K562 (cell line): ENCODE measurements at regions not wholly inside any gene's neighbourhood (a gene's known extent, or its start where the extent isn't known, plus 50 kb on each side); places are given as distances from the start of the nearest gene placed in this dataset.

Experiments used
- ATAC-seq: fragments of 200-7000 bp; cut with Tn5 transposase; 3 replicates; pipeline ENCODE4 v1.9.1; 2020; ENCODE audit warnings: moderate library complexity
- BruUV-seq: library from RNA; stranded (reverse); fragments of 400-500 nt; replicated peaks from 2 replicates; lab custom pipeline; 2021; lab: Mats Ljungman, UMichigan
- CTCF ChIA-PET: fragments of 300-600 bp; formaldehyde crosslinking; extraction: SDS; loops from one replicate; lab custom pipeline; 2021; ENCODE audit warnings: low intra/inter-chr PET ratio; lab: Yijun Ruan, JAX
- POLR2A ChIA-PET: fragments of 300-600, 350-650 bp; sonication (Branson Sonifier 250); formaldehyde crosslinking; extraction: SDS; loops from one replicate; lab custom pipeline; 2021; ENCODE audit warnings: antibody characterized with exemption, inconsistent platforms; lab: Yijun Ruan, JAX
- DNase-seq, 4 experiments: peaks; one replicate each; pipeline versions ENCODE4 v3.0.0 to v3.0.0-alpha.2; 2011 to 2018; ENCODE audit warnings: low spot score in 3 of 4, mixed read lengths in 3 of 4; ENCODE audit errors: extremely low read depth in 1 of 4
- FAIRE-seq: peaks from 2 replicates; lab custom pipeline; 2011; peaks lifted over from hg19 to GRCh38; lab: Jason Lieb, UNC
- H2AFZ ChIP-seq: 2 replicates; pipeline ENCODE4 v1.6.0; 2011; ENCODE audit warnings: low read depth, low read length, control low read depth, inconsistent platforms
- H3K27ac ChIP-seq: fragments of 200-600 bp; 3 replicates; pipeline ENCODE4 v1.8.0; 2011; ENCODE audit warnings: low read depth, mild to moderate bottlenecking, control low read depth, inconsistent platforms, low read length, moderate library complexity, mixed read lengths; ENCODE audit errors: extremely low read depth
- H3K27me3 ChIP-seq, 2 experiments: fragments of 300-600 bp in 1 of 2; 2 replicates in 1 of 2; 3 replicates in 1 of 2; pipeline versions ENCODE4 v1.6.0 to v1.8.0; 2011; ENCODE audit warnings: inconsistent platforms in 2 of 2, low read length in 2 of 2, mild to moderate bottlenecking in 1 of 2, mixed read lengths in 1 of 2, moderate library complexity in 1 of 2; ENCODE audit not compliant: control insufficient read depth in 2 of 2, insufficient read depth in 2 of 2
- H3K36me3 ChIP-seq: fragments of 300-600 bp; 3 replicates; pipeline ENCODE4 v1.8.0; 2011; ENCODE audit warnings: mild to moderate bottlenecking, low read length, inconsistent platforms; ENCODE audit not compliant: control insufficient read depth, insufficient read depth
- H3K4me1 ChIP-seq, 2 experiments: fragments of 200-600 bp in 1 of 2; replicated peaks in 1 of 2; 2 replicates in 1 of 2; 3 replicates in 1 of 2; pipeline versions ENCODE4 v1.5.1 to v1.8.0; 2011; ENCODE audit warnings: inconsistent platforms in 2 of 2, low read length in 2 of 2, mild to moderate bottlenecking in 1 of 2, mixed read lengths in 1 of 2, moderate library complexity in 1 of 2; ENCODE audit not compliant: control insufficient read depth in 2 of 2, insufficient read depth in 2 of 2
- H3K4me2 ChIP-seq: 2 replicates; pipeline ENCODE4 v1.6.1; 2011; ENCODE audit warnings: low read length, control low read depth, inconsistent platforms, mixed read lengths; ENCODE audit not compliant: insufficient read depth
- H3K4me3 ChIP-seq: fragments of 200-600 bp; sonication (generic), shearing (Covaris generic); 2 replicates; pipeline ENCODE4 v1.5.1; 2016; ENCODE audit warnings: control low read depth, inconsistent platforms
- H3K79me2 ChIP-seq: fragments of 200-600 bp; 3 replicates; pipeline ENCODE4 v1.8.0; 2011; ENCODE audit warnings: low read length, inconsistent platforms; ENCODE audit not compliant: control insufficient read depth, insufficient read depth
- H3K9ac ChIP-seq, 2 experiments: 2 replicates each; pipeline versions ENCODE4 v1.6.0 to v1.6.1; 2011; ENCODE audit warnings: low read depth in 2 of 2, low read length in 2 of 2, control low read depth in 1 of 2, inconsistent platforms in 1 of 2, mild to moderate bottlenecking in 1 of 2, mixed read lengths in 1 of 2; ENCODE audit not compliant: insufficient read depth in 1 of 2
- H3K9me1 ChIP-seq: one replicate; pipeline ENCODE4 v1.6.0; 2011; ENCODE audit warnings: inconsistent platforms, mild to moderate bottlenecking, low read length, moderate library complexity; ENCODE audit not compliant: control insufficient read depth, insufficient read depth
- H3K9me3 ChIP-seq: replicated peaks from 2 replicates; pipeline ENCODE4 v1.5.1; 2011; ENCODE audit warnings: low read depth, low read length, inconsistent platforms; ENCODE audit not compliant: control insufficient read depth, insufficient read depth
- H4K20me1 ChIP-seq: replicated peaks from 2 replicates; pipeline ENCODE4 v1.6.1; 2011; ENCODE audit warnings: low read length, inconsistent platforms, mixed read lengths; ENCODE audit not compliant: control insufficient read depth, insufficient read depth
- DEAF1 ChIP-seq: fragments of 450-650 bp; formaldehyde crosslinking; IDR thresholded peaks from 2 replicates; pipeline ENCODE4 v1.4.0; 2020; ENCODE audit warnings: mild to moderate bottlenecking, moderate library complexity
- FOXP1 ChIP-seq: sonication (generic); formaldehyde crosslinking; IDR thresholded peaks from 2 replicates; pipeline ENCODE4 v1.8.0; 2022; ENCODE audit warnings: mild to moderate bottlenecking, missing genetic modification reagents
- FOXP4 ChIP-seq: sonication (generic); formaldehyde crosslinking; IDR thresholded peaks from 2 replicates; pipeline ENCODE4 v1.8.0; 2022; ENCODE audit warnings: mild to moderate bottlenecking, missing genetic modification reagents, borderline replicate concordance
- GATAD2A ChIP-seq: fragments of 450-650 bp; IDR thresholded peaks from 2 replicates; pipeline ENCODE4 v1.6.1; 2017
- GTF2E2 ChIP-seq: fragments of 200-800 bp; sonication (Bioruptor generic); IDR thresholded peaks from 2 replicates; pipeline ENCODE4 v1.6.1; 2016; ENCODE audit warnings: missing genetic modification characterization, missing compliant biosample characterization
- HCFC1 ChIP-seq: IDR thresholded peaks from 2 replicates; pipeline ENCODE4 v1.6.1; 2012; ENCODE audit warnings: low read depth, low read length, improper control_type of control experiment
- MCM2 ChIP-seq: fragments of 450-650 bp; IDR thresholded peaks from 2 replicates; pipeline ENCODE4 v1.6.1; 2017; ENCODE audit warnings: low read depth, mild to moderate bottlenecking
- MEIS2 ChIP-seq: fragments of 450-650 bp; IDR thresholded peaks from 2 replicates; pipeline ENCODE4 v1.6.1; 2014; ENCODE audit warnings: mild to moderate bottlenecking; ENCODE audit not compliant: partially characterized antibody
- MTA1 ChIP-seq: fragments of 450-650 bp; IDR thresholded peaks from 2 replicates; pipeline ENCODE4 v1.6.1; 2017; ENCODE audit warnings: borderline replicate concordance
- POLR3A ChIP-seq: IDR thresholded peaks from 2 replicates; pipeline ENCODE4 v1.6.1; 2011; ENCODE audit warnings: borderline replicate concordance, mild to moderate bottlenecking, moderate library complexity; ENCODE audit not compliant: insufficient read length, insufficient read depth; ENCODE audit errors: extremely low read depth
- PURB ChIP-seq: sonication (generic); formaldehyde crosslinking; IDR thresholded peaks from 2 replicates; pipeline ENCODE4 v1.9.0; 2021; ENCODE audit warnings: low read depth, mild to moderate bottlenecking, missing genetic modification reagents
- RBM17 ChIP-seq: fragments of 200-400 bp; formaldehyde crosslinking; IDR thresholded peaks from 2 replicates; pipeline ENCODE4 v1.6.1; 2017; ENCODE audit warnings: low read depth, mild to moderate bottlenecking, low read length, borderline replicate concordance
- SP1 ChIP-seq: sonication (generic); formaldehyde crosslinking; IDR thresholded peaks from 2 replicates; pipeline ENCODE4 v1.8.1; 2022; ENCODE audit warnings: mild to moderate bottlenecking, missing genetic modification reagents
- TCFL5 ChIP-seq: fragments of 250-450 bp; sonication (Bioruptor Pico); conservative IDR thresholded peaks from 2 replicates; pipeline ENCODE4 v1.6.1; 2021; ENCODE audit warnings: mild to moderate bottlenecking, moderate library complexity, matching md5 sums
- TRIM25 ChIP-seq: fragments of 450-650 bp; IDR thresholded peaks from 2 replicates; pipeline ENCODE4 v1.7.0; 2016; ENCODE audit warnings: borderline replicate concordance
- ZNF124 ChIP-seq: sonication (generic); formaldehyde crosslinking; IDR thresholded peaks from 2 replicates; pipeline ENCODE4 v1.8.1; 2022; ENCODE audit warnings: missing genetic modification reagents
- ZNF253 ChIP-seq: fragments of 250-450 bp; sonication (Bioruptor Pico); conservative IDR thresholded peaks from 2 replicates; pipeline ENCODE4 v1.6.1; 2021; ENCODE audit warnings: mild to moderate bottlenecking
- WGBS: fragments of 100-300 bp; shearing (Covaris generic); methylation state at CpG from one replicate; pipeline ENCODE4 v1.1.6; 2016; ENCODE audit warnings: low coverage, mixed read lengths; ENCODE audit not compliant: insufficient coverage; ENCODE audit errors: missing lambda C conversion rate; 5-methylcytosine and 5-hydroxymethylcytosine counted together
- in situ Hi-C: fragments of 300-500 bp; cut with MboI; formaldehyde crosslinking; loops from 4 replicates; pipeline ENCODE4 v1.15.0; 2018; ENCODE audit warnings: inconsistent platforms, mixed read lengths
- intact Hi-C: fragments of 100-400 bp; cut with micrococcal nuclease; formaldehyde crosslinking; loops from 2 replicates; pipeline ENCODE4 v1.14.2; 2022

- TF ChIP-seq TRIM25 = no peak
- TF ChIP-seq, all 486 proteins: peak for 0
Observed at GRCh38 chr1:185555743-185556142, 178.4 kb upstream of the HMCN1 start (continued).

GRCh38 chr1:185551008-185551407 lies 183.2 kb upstream of the HMCN1 start:
- ChIA-PET CTCF (no interaction called here), POLR2A (interaction anchor here (0.9 to 1.0 kb wide), 2 partner anchors 10 to 21 kb away, joined by 3 to 4 read pairs; no protein-coding TSS in a partner anchor)
- Histone ChIP-seq H3K9ac (no peak overlapping the region), H2AFZ (no peak overlapping the region), H3K4me1 (no peaks in the 10 kb centered on the region), H3K36me3 (no peaks in the 10 kb centered on the region), H3K79me2 (no peaks in the 10 kb centered on the region), H3K27me3 (no peaks in the 10 kb centered on the region), H3K4me2 (no peak overlapping the region), H3K9me1 (no peaks in the 10 kb centered on the region), H3K27ac (no peak overlapping the region), H3K4me3 (no peak overlapping the region), H3K9me3 (no peaks in the 10 kb centered on the region), H4K20me1 (no peaks in the 10 kb centered on the region)
- DNase-seq (no peak), ATAC-seq (no peak), FAIRE-seq (no peak)
- in situ Hi-C loops = no loop called here
- intact Hi-C loops = no loop called here
- no TSS peak for BruUV-seq
- 0% methylated on average over 2 of the region's 2 CpGs for WGBS
- TF ChIP-seq MCM2 (no peak), DEAF1 (no peak), ZNF253 (no peak), POLR3A (no peak), GATAD2A (no peak), GTF2E2 (tag) (no peak), FOXP4 (no peak), HCFC1 (no peak), FOXP1 (no peak), ZNF124 (no peak), MTA1 (no peak), TCFL5 (CRISPR knock-in tag) (no peak), MEIS2 (no peak), PURB (CRISPR knock-in tag) (no peak), RBM17 (no peak), SP1 (CRISPR knock-in tag) (no peak)
